OCI-LY3 (cell line): ENCODE measurements at regions not wholly inside any gene's neighbourhood (a gene's known extent, or its start where the extent isn't known, plus 50 kb on each side); places are given as distances from the start of the nearest gene placed in this dataset.

Experiments used
- H2AFZ ChIP-seq: fragments of 200-600, 300-600 bp; shearing (Covaris generic); 2 replicates; pipeline ENCODE4 v1.6.0; 2014; ENCODE audit warnings: antibody characterized with exemption, low read depth, low read length
- H3K27ac ChIP-seq: fragments of 200-600, 300-600 bp; sonication (generic); 2 replicates; pipeline ENCODE4 v1.5.1; 2014; ENCODE audit warnings: mild to moderate bottlenecking, low read length, moderate library complexity, mixed read lengths
- H3K27me3 ChIP-seq: fragments of 200-600, 300-600 bp; sonication (generic); 2 replicates; pipeline ENCODE4 v1.6.1; 2014; ENCODE audit warnings: low read depth, low read length, mixed read lengths
- H3K36me3 ChIP-seq: fragments of 200-600, 300-600 bp; sonication (generic); replicated peaks from 2 replicates; pipeline ENCODE3; 2014; ENCODE audit warnings: low read depth, low read length, mixed read lengths
- H3K4me1 ChIP-seq: fragments of 300-600, 200-600 bp; sonication (generic); 2 replicates; pipeline ENCODE4 v1.6.1; 2014; ENCODE audit warnings: low read length, mixed read lengths
- H3K4me2 ChIP-seq: fragments of 200-600, 300-600 bp; sonication (generic); 2 replicates; pipeline ENCODE4 v1.6.1; 2014; ENCODE audit warnings: low read length, mixed read lengths
- H3K4me3 ChIP-seq: fragments of 300-600, 200-600 bp; sonication (generic); 2 replicates; pipeline ENCODE4 v1.5.1; 2014; ENCODE audit warnings: antibody characterized with exemption, mild to moderate bottlenecking, low read length, moderate library complexity
- H3K79me2 ChIP-seq: fragments of 300-600, 200-600 bp; shearing (Covaris generic); 2 replicates; pipeline ENCODE4 v1.6.1; 2014; ENCODE audit warnings: mild to moderate bottlenecking, low read length, mixed read lengths
- H3K9ac ChIP-seq: fragments of 300-600, 200-600 bp; shearing (Covaris generic); 2 replicates; pipeline ENCODE4 v1.6.0; 2014; ENCODE audit warnings: mild to moderate bottlenecking, low read length, moderate library complexity
- H3K9me3 ChIP-seq: fragments of 200-600, 300-600 bp; shearing (Covaris generic); 2 replicates; pipeline ENCODE4 v1.6.1; 2014; ENCODE audit warnings: low read length, mixed read lengths; ENCODE audit not compliant: insufficient read depth
- H4K20me1 ChIP-seq: fragments of 200-600, 300-600 bp; sonication (generic); 2 replicates; pipeline ENCODE4 v1.6.1; 2016; ENCODE audit warnings: low read length, mixed read lengths; ENCODE audit not compliant: insufficient read depth
- EZH2phosphoT487 ChIP-seq: fragments of 200-600 bp; shearing (Covaris generic); IDR thresholded peaks from 2 replicates; pipeline ENCODE4 v1.6.1; 2018; ENCODE audit warnings: antibody characterized with exemption, mixed run types, low read depth
- TF ChIP-seq, protein P1 (sequence below): fragments of 200-600, 300-600 bp; sonication (generic); IDR thresholded peaks from 2 replicates; pipeline ENCODE4 v1.5.1; 2014; ENCODE audit warnings: antibody characterized with exemption, low read length, low read depth

DNA sequence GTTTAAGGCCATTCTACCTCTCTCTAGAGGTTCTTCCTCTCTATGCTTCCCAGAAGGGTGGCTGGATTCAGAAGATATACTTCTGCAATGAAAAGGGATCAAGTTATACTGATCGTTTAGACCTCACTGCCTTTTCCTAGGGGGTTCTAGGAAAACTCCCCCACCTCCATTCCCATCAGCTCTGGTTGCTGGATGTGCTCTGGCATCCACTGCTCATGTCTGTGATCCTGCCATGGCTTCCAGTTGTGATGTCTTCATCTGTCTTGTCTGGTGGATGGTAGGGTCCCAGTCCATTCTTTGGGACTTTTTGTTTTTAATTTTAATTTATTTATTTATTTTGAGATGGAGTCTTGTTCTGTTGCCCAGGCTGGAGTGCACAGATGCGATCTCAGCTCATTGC, 118.4 kb downstream of the BTBD3 start:
- Histone ChIP-seq H3K36me3 (no peaks in the 10 kb centered on the region), H3K9me3 (no peaks in the 10 kb centered on the region), H4K20me1 (no peaks in the 10 kb centered on the region), H2AFZ (no peak overlapping the region), H3K4me1 (no peaks in the 10 kb centered on the region), H3K27me3 (no peaks in the 10 kb centered on the region), H3K4me2 (no peak overlapping the region), H3K4me3 (no peak overlapping the region), H3K27ac (no peak overlapping the region), H3K9ac (no peak overlapping the region), H3K79me2 (no peaks in the 10 kb centered on the region)
- no peak for TF ChIP-seq EZH2phosphoT487
- TF ChIP-seq, protein P1, sequence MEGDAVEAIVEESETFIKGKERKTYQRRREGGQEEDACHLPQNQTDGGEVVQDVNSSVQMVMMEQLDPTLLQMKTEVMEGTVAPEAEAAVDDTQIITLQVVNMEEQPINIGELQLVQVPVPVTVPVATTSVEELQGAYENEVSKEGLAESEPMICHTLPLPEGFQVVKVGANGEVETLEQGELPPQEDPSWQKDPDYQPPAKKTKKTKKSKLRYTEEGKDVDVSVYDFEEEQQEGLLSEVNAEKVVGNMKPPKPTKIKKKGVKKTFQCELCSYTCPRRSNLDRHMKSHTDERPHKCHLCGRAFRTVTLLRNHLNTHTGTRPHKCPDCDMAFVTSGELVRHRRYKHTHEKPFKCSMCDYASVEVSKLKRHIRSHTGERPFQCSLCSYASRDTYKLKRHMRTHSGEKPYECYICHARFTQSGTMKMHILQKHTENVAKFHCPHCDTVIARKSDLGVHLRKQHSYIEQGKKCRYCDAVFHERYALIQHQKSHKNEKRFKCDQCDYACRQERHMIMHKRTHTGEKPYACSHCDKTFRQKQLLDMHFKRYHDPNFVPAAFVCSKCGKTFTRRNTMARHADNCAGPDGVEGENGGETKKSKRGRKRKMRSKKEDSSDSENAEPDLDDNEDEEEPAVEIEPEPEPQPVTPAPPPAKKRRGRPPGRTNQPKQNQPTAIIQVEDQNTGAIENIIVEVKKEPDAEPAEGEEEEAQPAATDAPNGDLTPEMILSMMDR: no peak

DNA sequence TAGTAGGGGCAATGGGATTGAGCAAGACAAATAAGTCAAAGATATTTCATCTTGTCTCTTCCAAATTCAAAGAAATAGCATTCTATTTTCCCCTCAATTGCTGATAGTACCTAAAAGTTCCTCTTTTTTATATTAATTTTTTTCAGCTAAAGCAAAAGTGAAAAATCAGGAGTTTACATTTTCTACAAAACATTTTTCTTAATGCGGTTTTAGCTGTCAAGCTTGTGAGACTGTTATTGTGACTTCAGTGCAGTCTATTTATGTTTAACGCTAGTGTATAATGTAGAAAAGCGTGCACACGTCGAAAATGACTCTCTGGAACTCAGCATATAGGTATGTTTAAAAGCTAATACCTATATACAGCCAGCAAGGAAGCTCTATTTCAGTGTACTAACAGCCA, 119.8 kb downstream of the BTBD3 start:
- no peaks in the 10 kb centered on the region for H3K9me3 ChIP-seq
- H2AFZ ChIP-seq: no peak overlapping the region
- no peak overlapping the region for H3K4me2 ChIP-seq
- TF ChIP-seq, protein P1: no peak
- TF ChIP-seq EZH2phosphoT487: no peak
- no peaks in the 10 kb centered on the region for H3K79me2 ChIP-seq
- no peaks in the 10 kb centered on the region for H3K27me3 ChIP-seq
- H4K20me1 ChIP-seq: no peaks in the 10 kb centered on the region
- H3K9ac ChIP-seq: no peak overlapping the region
- H3K27ac ChIP-seq: no peak overlapping the region
- H3K36me3 ChIP-seq: no peaks in the 10 kb centered on the region
- H3K4me3 ChIP-seq: no peak overlapping the region
- H3K4me1 ChIP-seq: no peaks in the 10 kb centered on the region

DNA sequence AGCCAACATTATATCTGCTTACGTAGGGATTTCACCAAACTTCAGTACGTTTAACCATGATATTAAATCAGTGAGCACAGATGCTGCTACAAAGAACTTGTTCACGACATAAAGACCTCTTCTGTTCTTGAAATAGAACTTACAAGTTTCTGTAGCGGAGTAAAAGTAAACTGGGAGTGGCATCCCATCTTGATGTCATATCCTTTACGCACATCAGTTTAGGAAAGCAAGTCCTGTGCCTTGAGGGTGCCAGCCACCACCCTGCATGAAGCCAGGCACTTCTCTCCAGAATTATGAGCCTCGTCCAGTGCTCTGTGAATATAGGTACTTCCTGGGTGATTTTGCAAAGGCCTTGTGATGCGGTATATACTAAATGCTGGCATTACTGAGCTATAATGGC, 122.6 kb downstream of the BTBD3 start:
- no peak overlapping the region for H2AFZ ChIP-seq
- TF ChIP-seq, protein P1: no peak
- TF ChIP-seq EZH2phosphoT487: no peak
- no peaks in the 10 kb centered on the region for H3K4me1 ChIP-seq
- no peaks in the 10 kb centered on the region for H3K9me3 ChIP-seq
- H3K4me2 ChIP-seq: no peak overlapping the region
- no peaks in the 10 kb centered on the region for H3K79me2 ChIP-seq
- H4K20me1 ChIP-seq: no peaks in the 10 kb centered on the region
- H3K4me3 ChIP-seq: no peak overlapping the region
- H3K27ac ChIP-seq: no peak overlapping the region
- no peak overlapping the region for H3K9ac ChIP-seq
- no peaks in the 10 kb centered on the region for H3K36me3 ChIP-seq
- no peaks in the 10 kb centered on the region for H3K27me3 ChIP-seq

DNA sequence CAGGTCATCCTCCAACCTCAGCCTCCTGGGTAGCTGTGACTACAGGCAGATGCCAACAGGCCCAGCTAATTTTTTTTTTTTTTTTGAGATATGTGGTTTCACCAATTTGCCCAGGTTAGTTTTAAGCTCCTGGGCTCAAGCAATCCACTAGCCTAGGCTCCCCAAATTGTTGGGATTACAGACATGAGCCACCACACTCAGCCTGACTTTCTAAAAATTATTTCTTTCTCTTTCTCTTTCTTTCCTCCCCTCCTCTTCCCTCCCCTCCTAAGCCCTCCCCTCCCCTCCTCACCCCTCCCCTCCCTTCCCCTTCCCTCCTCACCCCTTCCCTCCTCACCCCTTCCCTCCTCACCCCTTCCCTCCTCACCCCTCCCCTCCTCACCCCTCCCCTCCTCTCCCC, 127.3 kb downstream of the BTBD3 start:
- H3K9ac ChIP-seq: no peak overlapping the region
- H3K9me3 ChIP-seq: no peaks in the 10 kb centered on the region
- no peaks in the 10 kb centered on the region for H3K27me3 ChIP-seq
- H4K20me1 ChIP-seq: no peaks in the 10 kb centered on the region
- no peak overlapping the region for H2AFZ ChIP-seq
- H3K4me2 ChIP-seq: no peak overlapping the region
- H3K4me3 ChIP-seq: no peak overlapping the region
- H3K4me1 ChIP-seq: no peaks in the 10 kb centered on the region
- no peak overlapping the region for H3K27ac ChIP-seq
- H3K79me2 ChIP-seq: no peaks in the 10 kb centered on the region
- no peaks in the 10 kb centered on the region for H3K36me3 ChIP-seq
- no peak for TF ChIP-seq EZH2phosphoT487
- TF ChIP-seq, protein P1: no peak
